NCI-H748 (cell line): ENCODE measurements at regions not wholly inside any gene's neighbourhood (a gene's known extent, or its start where the extent isn't known, plus 50 kb on each side); places are given as distances from the start of the nearest gene placed in this dataset.

Experiments used
- DNase-seq: peaks from one replicate; lab custom pipeline; 2025; ENCODE audit not compliant: unreplicated experiment; lab: John Stamatoyannopoulos, UW

GRCh38 chr12:105912882-105913678, 225.7 kb downstream of the NUAK1 start:
- DNase-seq: no peak

GRCh38 chr12:105915997-105916759, 222.6 kb downstream of the NUAK1 start:
- DNase-seq: no peak

- DNase-seq: no peak
These were observed 222.1 kb downstream of the NUAK1 start for GRCh38 chr12:105916760-105917039.

- DNase-seq: no peak
These were observed 218.5 kb downstream of the NUAK1 start for GRCh38 chr12:105920161-105920684.

- no peak for DNase-seq
These were observed 217.7 kb downstream of the NUAK1 start for GRCh38 chr12:105921055-105921454.

GRCh38 chr12:105921872-105922669, 216.7 kb downstream of the NUAK1 start:
- no peak for DNase-seq

- peak; percentile 15 for DNase-seq
These were observed 216.1 kb downstream of the NUAK1 start for GRCh38 chr12:105922670-105923102.

GRCh38 chr12:105924526-105925208, 214.1 kb downstream of the NUAK1 start:
- no peak for DNase-seq

GRCh38 chr12:105927564-105927963, 211.2 kb downstream of the NUAK1 start:
- no peak for DNase-seq

- DNase-seq: no peak
These were observed 210.3 kb downstream of the NUAK1 start for GRCh38 chr12:105928436-105928835.

GRCh38 chr12:105929192-105929591, 209.6 kb downstream of the NUAK1 start:
- no peak for DNase-seq

- peak; percentile 9 for DNase-seq
These were observed 207.9 kb downstream of the NUAK1 start for GRCh38 chr12:105930557-105931503.

- DNase-seq: no peak
These were observed 206.8 kb downstream of the NUAK1 start for GRCh38 chr12:105931762-105932570.

GRCh38 chr12:105933671-105934665, 204.8 kb downstream of the NUAK1 start:
- DNase-seq: no peak

- no peak for DNase-seq
These were observed 203.6 kb downstream of the NUAK1 start for GRCh38 chr12:105935106-105935505.

GRCh38 chr12:105935981-105936380, 202.8 kb downstream of the NUAK1 start:
- DNase-seq: no peak

- DNase-seq: no peak
These were observed 202.3 kb downstream of the NUAK1 start for GRCh38 chr12:105936496-105936895.

GRCh38 chr12:105937009-105937408, 201.7 kb downstream of the NUAK1 start:
- DNase-seq: no peak
